Posterior vena cava (tissue), 2 donors: ENCODE measurements at regions not wholly inside any gene's neighbourhood (a gene's known extent, or its start where the extent isn't known, plus 50 kb on each side); places are given as distances from the start of the nearest gene placed in this dataset.
"Not testable (repeated sequence)": the region's sequence is repeated elsewhere in the genome, so short reads cannot be mapped to it uniquely, and the experiment has no call there.

Experiments used
- DNase-seq: peaks from one replicate; pipeline ENCODE4 v3.0.0-alpha.2; 2020; ENCODE audit warnings: low spot score
- intact Hi-C, 2 donors: fragments of 100-400 bp; cut with DNase I; formaldehyde crosslinking; loops; one replicate each; pipeline versions ENCODE4 v1.14.1 to v1.14.2; 2022 to 2023
- donor health status: DM: yes; HTN: yes; CAD: no.
- donor health status: DM: yes; HTN: yes; CAD: no.

GRCh38 chr6:74568861-74569260 lies 637.0 kb downstream of the COL12A1 start:
- no peak for DNase-seq
- intact Hi-C loops: no loop called here

- intact Hi-C loops: not testable (repeated sequence)
These were observed 637.9 kb downstream of the COL12A1 start for GRCh38 chr6:74567923-74568290.

GRCh38 chr6:74567281-74567922 lies 638.5 kb downstream of the COL12A1 start:
- intact Hi-C loops: no loop called here
- DNase-seq: no peak

More at GRCh38 chr6:74567923-74568290, 637.9 kb downstream of the COL12A1 start:
- DNase-seq: not testable (repeated sequence)

- intact Hi-C loops: no loop called here
These were observed 648.6 kb downstream of the COL12A1 start for GRCh38 chr6:74557236-74557635.

GRCh38 chr6:74554041-74554440 lies 651.8 kb downstream of the COL12A1 start:
- DNase-seq: no peak
- intact Hi-C loops: no loop called here

More at GRCh38 chr6:74557236-74557635, 648.6 kb downstream of the COL12A1 start:
- no peak for DNase-seq

GRCh38 chr6:74551896-74552295 lies 654.0 kb downstream of the COL12A1 start:
- intact Hi-C loops: no loop called here
- DNase-seq: no peak

- intact Hi-C loops: no loop called here
- DNase-seq: no peak
These were observed 655.0 kb downstream of the COL12A1 start for GRCh38 chr6:74550821-74551220.

- DNase-seq: no peak
- intact Hi-C loops: no loop called here
These were observed 656.1 kb downstream of the COL12A1 start for GRCh38 chr6:74549746-74550145.

- intact Hi-C loops: no loop called here
These were observed 671.2 kb downstream of the COL12A1 start for GRCh38 chr6:74534465-74535211.

GRCh38 chr6:74519163-74519562 lies 686.7 kb downstream of the COL12A1 start:
- intact Hi-C loops: no loop called here
- DNase-seq: no peak

More at GRCh38 chr6:74534465-74535211, 671.2 kb downstream of the COL12A1 start:
- DNase-seq: no peak

- no peak for DNase-seq
- intact Hi-C loops: no loop called here
These were observed 687.8 kb downstream of the COL12A1 start for GRCh38 chr6:74518035-74518434.

- intact Hi-C loops: no loop called here
- DNase-seq: no peak
These were observed 695.0 kb downstream of the COL12A1 start for GRCh38 chr6:74510878-74511277.

GRCh38 chr6:74507649-74508048 lies 698.2 kb downstream of the COL12A1 start:
- intact Hi-C loops: no loop called here
- no peak for DNase-seq

- intact Hi-C loops: no loop called here
- DNase-seq: no peak
These were observed 700.5 kb downstream of the COL12A1 start for GRCh38 chr6:74505391-74505790.

- DNase-seq: no peak
- intact Hi-C loops: no loop called here
These were observed 700.9 kb downstream of the COL12A1 start for GRCh38 chr6:74504941-74505340.

- intact Hi-C loops: no loop called here
- no peak for DNase-seq
These were observed 713.3 kb downstream of the COL12A1 start for GRCh38 chr6:74492587-74492986.

- intact Hi-C loops: no loop called here
- no peak for DNase-seq
These were observed 713.9 kb downstream of the COL12A1 start for GRCh38 chr6:74491844-74492374.

GRCh38 chr6:74488726-74489125 lies 717.1 kb downstream of the COL12A1 start:
- DNase-seq, intact Hi-C loops: not testable (repeated sequence)

GRCh38 chr6:74482180-74482579 lies 723.7 kb downstream of the COL12A1 start:
- DNase-seq: no peak
- intact Hi-C loops: no loop called here

- no peak for DNase-seq
These were observed 725.3 kb downstream of the COL12A1 start for GRCh38 chr6:74480561-74480960.

GRCh38 chr6:74479960-74480359 lies 725.9 kb downstream of the COL12A1 start:
- intact Hi-C loops: no loop called here
- DNase-seq: no peak

More at GRCh38 chr6:74480561-74480960, 725.3 kb downstream of the COL12A1 start:
- intact Hi-C loops: no loop called here
